CD4-positive, alpha-beta T cell (primary cell): ENCODE measurements at regions not wholly inside any gene's neighbourhood (a gene's known extent, or its start where the extent isn't known, plus 50 kb on each side); places are given as distances from the start of the nearest gene placed in this dataset.
"Not testable (repeated sequence)": the region's sequence is repeated elsewhere in the genome, so short reads cannot be mapped to it uniquely, and the experiment has no call there.

Experiments used
- ATAC-seq: fragments of 200-7000 bp; cut with Tn5 transposase; one replicate; pipeline ENCODE4 v1.10.0; 2022; ENCODE audit warnings: mild to moderate bottlenecking; ENCODE audit not compliant: poor library complexity
- CTCF ChIA-PET: fragments of 350-600 bp; sonication (Branson Sonifier 250); formaldehyde crosslinking; loops from one replicate; lab custom pipeline; 2021; ENCODE audit warnings: antibody characterized with exemption, inconsistent platforms; lab: Charles Lee
- POLR2A ChIA-PET: fragments of 350-600 bp; sonication (Branson Sonifier 250); formaldehyde crosslinking; loops from one replicate; lab custom pipeline; 2021; ENCODE audit warnings: antibody characterized with exemption, inconsistent platforms; lab: Charles Lee
- DNase-seq, 14 experiments: peaks; one replicate each; pipeline ENCODE4 v3.0.0-alpha.2; 2013 to 2020; ENCODE audit warnings: mixed read lengths in 2 of 14
- H3K27ac ChIP-seq, 2 donors: one replicate each; pipeline versions ENCODE4 v1.5.1 to v1.7.0; 2013; ENCODE audit warnings: low read length in 2 of 2, low read depth in 1 of 2, mild to moderate bottlenecking in 1 of 2
- H3K27me3 ChIP-seq, 2 experiments: 1 replicate in 1 of 2; 2 replicates in 1 of 2; pipeline versions ENCODE4 v1.6.1 to v1.7.0; 2013; ENCODE audit warnings: low read length in 2 of 2, control low read depth in 1 of 2, mild to moderate bottlenecking in 1 of 2, moderate library complexity in 1 of 2; ENCODE audit not compliant: insufficient read depth in 2 of 2, control insufficient read depth in 1 of 2
- H3K36me3 ChIP-seq: one replicate; pipeline ENCODE4 v1.6.1; 2013; ENCODE audit warnings: low read length, control low read depth; ENCODE audit not compliant: insufficient read depth
- H3K4me1 ChIP-seq: one replicate; pipeline ENCODE4 v1.6.1; 2013; ENCODE audit warnings: low read length, control low read depth; ENCODE audit not compliant: insufficient read depth
- H3K4me3 ChIP-seq: one replicate; pipeline ENCODE4 v1.5.1; 2013; ENCODE audit warnings: mild to moderate bottlenecking, low read length, moderate library complexity
- H3K9me3 ChIP-seq, 2 experiments: 1 replicate in 1 of 2; 2 replicates in 1 of 2; pipeline versions ENCODE4 v1.6.1 to v1.7.0; 2013; ENCODE audit warnings: low read length in 2 of 2, mild to moderate bottlenecking in 2 of 2, control low read depth in 1 of 2, moderate library complexity in 1 of 2; ENCODE audit not compliant: control insufficient read depth in 1 of 2, insufficient read depth in 1 of 2
- H3K27ac Mint-ChIP-seq: one replicate; pipeline ENCODE4 v1.8.0; 2020; ENCODE audit warnings: mixed read lengths
- H3K27me3 Mint-ChIP-seq: one replicate; pipeline ENCODE4 v1.8.0; 2021; ENCODE audit warnings: mixed read lengths
- H3K36me3 Mint-ChIP-seq: one replicate; pipeline ENCODE4 v1.8.0; 2021; ENCODE audit warnings: low read depth, mixed read lengths
- H3K4me1 Mint-ChIP-seq: one replicate; pipeline ENCODE4 v1.8.0; 2021; ENCODE audit warnings: low read depth, mixed read lengths
- H3K4me3 Mint-ChIP-seq: one replicate; pipeline ENCODE4 v1.8.0; 2020; ENCODE audit warnings: mild to moderate bottlenecking, mixed read lengths
- H3K9me3 Mint-ChIP-seq: one replicate; pipeline ENCODE4 v1.8.0; 2020; ENCODE audit warnings: mixed read lengths
- intact Hi-C, 2 experiments: fragments of 100-400 bp; cut with DNase I in 1 of 2; cut with micrococcal nuclease in 1 of 2; formaldehyde crosslinking; loops; one replicate each; pipeline versions ENCODE4 v1.15.1 to v1.9.0; 2023 to 2025; cut with DNase I, micrococcal nuclease
- TF ChIP-seq, protein P1 (sequence below): fragments of 200-600 bp; IDR thresholded peaks from one replicate; pipeline ENCODE4 v1.8.0; 2022; ENCODE audit warnings: antibody characterized with exemption, mild to moderate bottlenecking

DNA sequence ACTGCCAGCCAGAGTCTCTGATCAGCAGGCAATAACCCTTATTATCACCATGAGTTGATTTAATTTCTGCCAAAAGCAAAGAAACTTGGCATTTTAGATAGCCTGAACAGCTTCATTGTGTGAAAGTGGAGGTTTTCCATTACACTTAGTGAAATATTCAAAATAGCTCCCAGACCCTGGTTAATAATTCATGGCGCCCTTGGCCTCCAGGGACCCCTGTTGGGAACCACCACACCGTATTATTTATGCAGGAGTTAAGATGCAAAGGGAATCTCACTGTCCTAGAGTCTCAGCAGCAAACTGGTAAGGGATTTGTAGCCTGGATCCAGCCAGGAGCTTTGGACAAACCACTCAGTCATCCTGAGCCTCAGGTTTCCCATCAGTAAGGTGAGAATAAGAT, 110.0 kb upstream of the PABPC3 start:
- H3K36me3 ChIP-seq, result no peaks in the 10 kb centered on the region
- H3K4me3 ChIP-seq, result no peak overlapping the region
- Mint-ChIP-seq H3K36me3 (no peaks in the 10 kb centered on the region), H3K9me3 (no peaks in the 10 kb centered on the region), H3K4me1 (no peaks in the 10 kb centered on the region), H3K27me3 (peaks cover 75% of the 10 kb centered on the region), H3K27ac (no peak overlapping the region), H3K4me3 (no peak overlapping the region)
- CTCF ChIA-PET, result interaction anchor here (1.4 kb wide), 1 partner anchor 9 kb away, joined by 4 read pairs; no protein-coding TSS in a partner anchor
- ATAC-seq, result no peak
- intact Hi-C loops, result no loop called here
- no peaks in the 10 kb centered on the region for H3K9me3 ChIP-seq
- peaks cover 8 to 15% of the 10 kb centered on the region in 2 experiments for H3K27me3 ChIP-seq
- POLR2A ChIA-PET, result no interaction called here
- TF ChIP-seq, protein P1, sequence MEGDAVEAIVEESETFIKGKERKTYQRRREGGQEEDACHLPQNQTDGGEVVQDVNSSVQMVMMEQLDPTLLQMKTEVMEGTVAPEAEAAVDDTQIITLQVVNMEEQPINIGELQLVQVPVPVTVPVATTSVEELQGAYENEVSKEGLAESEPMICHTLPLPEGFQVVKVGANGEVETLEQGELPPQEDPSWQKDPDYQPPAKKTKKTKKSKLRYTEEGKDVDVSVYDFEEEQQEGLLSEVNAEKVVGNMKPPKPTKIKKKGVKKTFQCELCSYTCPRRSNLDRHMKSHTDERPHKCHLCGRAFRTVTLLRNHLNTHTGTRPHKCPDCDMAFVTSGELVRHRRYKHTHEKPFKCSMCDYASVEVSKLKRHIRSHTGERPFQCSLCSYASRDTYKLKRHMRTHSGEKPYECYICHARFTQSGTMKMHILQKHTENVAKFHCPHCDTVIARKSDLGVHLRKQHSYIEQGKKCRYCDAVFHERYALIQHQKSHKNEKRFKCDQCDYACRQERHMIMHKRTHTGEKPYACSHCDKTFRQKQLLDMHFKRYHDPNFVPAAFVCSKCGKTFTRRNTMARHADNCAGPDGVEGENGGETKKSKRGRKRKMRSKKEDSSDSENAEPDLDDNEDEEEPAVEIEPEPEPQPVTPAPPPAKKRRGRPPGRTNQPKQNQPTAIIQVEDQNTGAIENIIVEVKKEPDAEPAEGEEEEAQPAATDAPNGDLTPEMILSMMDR, result no peak
- H3K4me1 ChIP-seq, result no peaks in the 10 kb centered on the region
- DNase-seq, result no peak
- H3K27ac ChIP-seq, result no peak overlapping the region

GRCh38 chr13:24986826-24987225, 109.1 kb upstream of the PABPC3 start:
- Histone ChIP-seq H3K4me3 (no peak overlapping the region), H3K36me3 (no peaks in the 10 kb centered on the region), H3K27ac (no peak overlapping the region), H3K9me3 (no peaks in the 10 kb centered on the region), H3K4me1 (no peaks in the 10 kb centered on the region), H3K27me3 (peaks cover 8 to 19% of the 10 kb centered on the region in 2 experiments)
- DNase-seq, result no peak
- CTCF ChIA-PET, result interaction anchor here (1.4 kb wide), 1 partner anchor 8 kb away, joined by 4 read pairs; no protein-coding TSS in a partner anchor
- H3K9me3 Mint-ChIP-seq, result no peaks in the 10 kb centered on the region
- ATAC-seq, result no peak
- TF ChIP-seq, protein P1, result no peak
- POLR2A ChIA-PET, result no interaction called here
- no peaks in the 10 kb centered on the region for H3K4me1 Mint-ChIP-seq
- peaks cover 76% of the 10 kb centered on the region for H3K27me3 Mint-ChIP-seq
- intact Hi-C loops, result no loop called here
- no peaks in the 10 kb centered on the region for H3K36me3 Mint-ChIP-seq
- no peak overlapping the region for H3K4me3 Mint-ChIP-seq
- H3K27ac Mint-ChIP-seq, result no peak overlapping the region

DNA sequence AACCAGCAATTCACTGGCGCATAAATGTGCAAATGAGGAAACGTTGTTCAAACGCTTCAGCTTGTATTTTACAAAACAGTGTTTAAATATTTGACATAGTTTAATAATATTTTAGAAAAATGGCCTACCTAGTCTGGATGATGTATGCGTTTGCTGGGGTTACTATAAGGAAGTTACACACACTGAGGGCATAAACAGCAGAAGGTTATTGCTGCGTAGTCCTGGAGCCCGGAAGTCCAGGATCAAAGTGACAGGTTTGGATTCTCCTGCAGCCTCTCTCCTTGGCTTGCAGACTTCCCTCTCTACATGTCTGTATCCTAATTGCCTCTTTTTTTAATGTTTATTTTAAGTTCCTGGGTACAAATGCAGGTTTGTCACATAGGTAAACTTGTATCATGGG, 106.0 kb upstream of the PABPC3 start:
- intact Hi-C loops, H3K27ac ChIP-seq, DNase-seq, H3K36me3 ChIP-seq, H3K9me3 ChIP-seq, H3K4me3 Mint-ChIP-seq, H3K36me3 Mint-ChIP-seq, CTCF ChIA-PET, H3K4me1 ChIP-seq, H3K4me1 Mint-ChIP-seq, ATAC-seq, H3K9me3 Mint-ChIP-seq, H3K27ac Mint-ChIP-seq, H3K4me3 ChIP-seq, POLR2A ChIA-PET: not testable (repeated sequence)
- H3K27me3 Mint-ChIP-seq, result peaks cover 54% of the 10 kb centered on the region
- peaks cover 5 to 12% of the 10 kb centered on the region in 2 experiments for H3K27me3 ChIP-seq

DNA sequence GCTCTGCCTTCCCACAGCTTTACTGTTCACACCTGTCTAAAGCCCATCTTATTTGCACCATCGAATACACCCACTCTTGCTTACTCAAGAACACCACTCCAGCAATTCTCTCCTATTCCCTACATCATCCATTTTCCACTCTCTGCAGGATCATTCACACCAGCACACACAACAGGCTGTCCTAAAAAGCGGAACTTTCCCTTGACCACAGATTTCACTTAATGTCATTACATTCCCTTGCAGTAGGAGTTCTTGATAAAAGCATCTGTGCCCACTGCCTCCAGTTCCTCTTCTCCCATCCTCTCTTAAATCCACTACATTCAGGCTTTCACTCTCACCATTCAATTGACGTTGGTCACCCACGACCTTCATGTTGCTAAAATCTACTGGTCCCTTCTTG, 103.0 kb upstream of the PABPC3 start:
- H3K36me3 ChIP-seq, intact Hi-C loops, POLR2A ChIA-PET, H3K36me3 Mint-ChIP-seq, H3K9me3 Mint-ChIP-seq, H3K27ac ChIP-seq, ATAC-seq, H3K4me3 ChIP-seq, H3K4me3 Mint-ChIP-seq, CTCF ChIA-PET, H3K27ac Mint-ChIP-seq, DNase-seq, H3K4me1 ChIP-seq, H3K4me1 Mint-ChIP-seq, H3K9me3 ChIP-seq: not testable (repeated sequence)
- H3K27me3 ChIP-seq, result peaks cover 5 to 12% of the 10 kb centered on the region in 2 experiments
- H3K27me3 Mint-ChIP-seq, result peaks cover 44% of the 10 kb centered on the region
